ENCODE measurements at regions not wholly inside any gene's neighbourhood (a gene's known extent, or its start where the extent isn't known, plus 50 kb on each side); places are given as distances from the start of the nearest gene placed in this dataset.

GRCh38 chr3:94226078-94226477 is 163.2 kb downstream of the NSUN3 start:
- no peaks in the 10 kb centered on the region for H4K20me1 ChIP-seq (ENCODE audit: insufficient read depth, low read length)
- peak overlapping the region; percentile 55 for H2AFZ ChIP-seq (ENCODE audit: low read length)
- H3K9me3 ChIP-seq (ENCODE audit: low read depth, low read length): no peaks in the 10 kb centered on the region
- peak; percentile 65 for DNase-seq (ENCODE audit: insufficient read length, low spot score, missing footprints)
- H3K36me3 ChIP-seq (ENCODE audit: insufficient read depth, low read length): no peaks in the 10 kb centered on the region
- peaks cover 16% of the 10 kb centered on the region for H3K4me1 ChIP-seq (ENCODE audit: insufficient read depth, low read length)
- TF ChIP-seq, protein P1, sequence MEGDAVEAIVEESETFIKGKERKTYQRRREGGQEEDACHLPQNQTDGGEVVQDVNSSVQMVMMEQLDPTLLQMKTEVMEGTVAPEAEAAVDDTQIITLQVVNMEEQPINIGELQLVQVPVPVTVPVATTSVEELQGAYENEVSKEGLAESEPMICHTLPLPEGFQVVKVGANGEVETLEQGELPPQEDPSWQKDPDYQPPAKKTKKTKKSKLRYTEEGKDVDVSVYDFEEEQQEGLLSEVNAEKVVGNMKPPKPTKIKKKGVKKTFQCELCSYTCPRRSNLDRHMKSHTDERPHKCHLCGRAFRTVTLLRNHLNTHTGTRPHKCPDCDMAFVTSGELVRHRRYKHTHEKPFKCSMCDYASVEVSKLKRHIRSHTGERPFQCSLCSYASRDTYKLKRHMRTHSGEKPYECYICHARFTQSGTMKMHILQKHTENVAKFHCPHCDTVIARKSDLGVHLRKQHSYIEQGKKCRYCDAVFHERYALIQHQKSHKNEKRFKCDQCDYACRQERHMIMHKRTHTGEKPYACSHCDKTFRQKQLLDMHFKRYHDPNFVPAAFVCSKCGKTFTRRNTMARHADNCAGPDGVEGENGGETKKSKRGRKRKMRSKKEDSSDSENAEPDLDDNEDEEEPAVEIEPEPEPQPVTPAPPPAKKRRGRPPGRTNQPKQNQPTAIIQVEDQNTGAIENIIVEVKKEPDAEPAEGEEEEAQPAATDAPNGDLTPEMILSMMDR (IDR thresholded peaks at IDR 0.05; ENCODE audit: extremely low read depth, low read depth, low read length): no peak
- H3K4me2 ChIP-seq (ENCODE audit: insufficient read depth, low read length): peak overlapping the region; percentile 49
- H3K79me2 ChIP-seq (ENCODE audit: insufficient read depth, low read length): no peaks in the 10 kb centered on the region
- no peak overlapping the region for H3K4me3 ChIP-seq (ENCODE audit: insufficient read depth, low read length)
- H3K27ac ChIP-seq (ENCODE audit: low read depth, low read length): peak overlapping the region; percentile 43
- no peaks in the 10 kb centered on the region for H3K27me3 ChIP-seq (ENCODE audit: insufficient read depth, low read length)

DNA sequence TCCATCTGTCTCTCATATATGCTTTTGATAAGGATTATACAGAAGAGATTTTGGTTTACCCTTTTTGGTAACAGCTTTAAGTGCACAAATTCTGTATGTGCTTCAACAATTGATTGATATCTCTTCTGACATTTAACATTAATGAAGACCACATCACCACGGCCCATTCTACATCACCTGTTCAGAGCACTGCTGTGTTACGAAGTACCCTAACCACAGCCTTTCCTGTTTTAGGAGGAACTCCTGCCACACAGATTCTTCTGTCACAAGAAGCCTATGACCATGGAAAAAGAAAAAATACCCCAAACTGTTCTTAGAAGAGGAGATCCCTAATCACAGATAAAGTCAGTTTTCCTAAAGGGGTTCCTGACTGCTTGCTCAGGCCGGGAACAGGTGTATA is 170.1 kb downstream of the NSUN3 start:
- TF ChIP-seq, protein P1 (IDR thresholded peaks at IDR 0.05; ENCODE audit: extremely low read depth, low read depth, low read length): no peak
- no peak overlapping the region for H3K27ac ChIP-seq (ENCODE audit: low read depth, low read length)
- H3K27me3 ChIP-seq (ENCODE audit: insufficient read depth, low read length): no peaks in the 10 kb centered on the region
- no peaks in the 10 kb centered on the region for H3K36me3 ChIP-seq (ENCODE audit: insufficient read depth, low read length)
- DNase-seq (ENCODE audit: insufficient read length, low spot score, missing footprints): no peak
- H2AFZ ChIP-seq (ENCODE audit: low read length): no peak overlapping the region
- H3K9me3 ChIP-seq (ENCODE audit: low read depth, low read length): no peaks in the 10 kb centered on the region
- H3K4me3 ChIP-seq (ENCODE audit: insufficient read depth, low read length): no peak overlapping the region
- H3K79me2 ChIP-seq (ENCODE audit: insufficient read depth, low read length): no peaks in the 10 kb centered on the region
- H4K20me1 ChIP-seq (ENCODE audit: insufficient read depth, low read length): no peaks in the 10 kb centered on the region
- no peak overlapping the region for H3K4me2 ChIP-seq (ENCODE audit: insufficient read depth, low read length)
- H3K4me1 ChIP-seq (ENCODE audit: insufficient read depth, low read length): no peaks in the 10 kb centered on the region

GRCh38 chr3:94234177-94234788 is 171.4 kb downstream of the NSUN3 start:
- Histone ChIP-seq H3K9me3 (ENCODE audit: low read depth, low read length) (no peaks in the 10 kb centered on the region), H4K20me1 (ENCODE audit: insufficient read depth, low read length) (no peaks in the 10 kb centered on the region), H3K36me3 (ENCODE audit: insufficient read depth, low read length) (no peaks in the 10 kb centered on the region), H3K79me2 (ENCODE audit: insufficient read depth, low read length) (no peaks in the 10 kb centered on the region), H3K27ac (ENCODE audit: low read depth, low read length) (no peak overlapping the region), H3K27me3 (ENCODE audit: insufficient read depth, low read length) (no peaks in the 10 kb centered on the region), H2AFZ (ENCODE audit: low read length) (no peak overlapping the region), H3K4me1 (ENCODE audit: insufficient read depth, low read length) (no peaks in the 10 kb centered on the region), H3K4me2 (ENCODE audit: insufficient read depth, low read length) (no peak overlapping the region), H3K4me3 (ENCODE audit: insufficient read depth, low read length) (no peak overlapping the region)
- TF ChIP-seq, protein P1 (IDR thresholded peaks at IDR 0.05; ENCODE audit: extremely low read depth, low read depth, low read length): peak; percentile 81
- DNase-seq (ENCODE audit: insufficient read length, low spot score, missing footprints): peak; percentile 1

DNA sequence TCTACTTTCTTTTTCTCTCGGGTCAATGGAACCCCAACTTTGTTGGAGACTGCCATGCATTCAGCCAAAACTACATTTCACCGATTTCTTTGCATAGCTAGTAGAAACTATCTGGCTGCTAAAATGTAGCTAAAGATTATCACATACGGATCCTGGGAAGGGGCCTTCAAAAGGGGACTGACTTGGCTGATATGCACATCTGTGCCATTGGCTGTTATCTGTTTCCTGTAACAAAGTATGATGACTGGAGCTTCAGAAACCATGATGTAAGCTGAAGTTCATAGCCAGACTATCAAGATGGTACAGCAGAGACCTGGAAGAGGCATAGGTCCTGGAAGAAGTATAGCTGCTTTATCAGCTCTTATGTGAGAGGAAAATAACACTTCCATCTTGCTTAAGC is 179.1 kb downstream of the NSUN3 start:
- H3K4me1 ChIP-seq (ENCODE audit: insufficient read depth, low read length): peaks cover 7% of the 10 kb centered on the region
- H3K27me3 ChIP-seq (ENCODE audit: insufficient read depth, low read length): peaks cover 4% of the 10 kb centered on the region
- no peaks in the 10 kb centered on the region for H4K20me1 ChIP-seq (ENCODE audit: insufficient read depth, low read length)
- DNase-seq (ENCODE audit: insufficient read length, low spot score, missing footprints): no peak
- H3K9me3 ChIP-seq (ENCODE audit: low read depth, low read length): no peaks in the 10 kb centered on the region
- no peak overlapping the region for H3K4me3 ChIP-seq (ENCODE audit: insufficient read depth, low read length)
- no peak overlapping the region for H3K27ac ChIP-seq (ENCODE audit: low read depth, low read length)
- no peak overlapping the region for H3K4me2 ChIP-seq (ENCODE audit: insufficient read depth, low read length)
- TF ChIP-seq, protein P1 (IDR thresholded peaks at IDR 0.05; ENCODE audit: extremely low read depth, low read depth, low read length): no peak
- no peak overlapping the region for H2AFZ ChIP-seq (ENCODE audit: low read length)
- H3K79me2 ChIP-seq (ENCODE audit: insufficient read depth, low read length): no peaks in the 10 kb centered on the region
- H3K36me3 ChIP-seq (ENCODE audit: insufficient read depth, low read length): no peaks in the 10 kb centered on the region

All from osteoblast (primary cell).